Neuronal stem cell (in vitro differentiated cells): ENCODE measurements at regions not wholly inside any gene's neighbourhood (a gene's known extent, or its start where the extent isn't known, plus 50 kb on each side); places are given as distances from the start of the nearest gene placed in this dataset.
A peak's percentile ranks its signal among the peaks of the same experiment; 100 is the strongest.

Source experiments
- DNase-seq: peaks from one replicate; pipeline ENCODE4 v3.0.0-alpha.2; 2013; ENCODE audit warnings: low spot score
- H2AFZ ChIP-seq: one replicate; pipeline ENCODE4 v1.6.1; 2013; ENCODE audit warnings: mild to moderate bottlenecking, low read length, inconsistent platforms
- H2AK5ac ChIP-seq: 2 replicates; pipeline ENCODE4 v1.6.1; 2013; ENCODE audit warnings: low read depth, mild to moderate bottlenecking, inconsistent platforms, low read length, moderate library complexity, mixed read lengths
- H2BK120ac ChIP-seq: 2 replicates; pipeline ENCODE4 v1.6.1; 2013; ENCODE audit warnings: low read depth, mild to moderate bottlenecking, inconsistent platforms, low read length, moderate library complexity, mixed read lengths
- H2BK12ac ChIP-seq: one replicate; pipeline ENCODE4 v1.6.1; 2013; ENCODE audit warnings: low read length, inconsistent platforms
- H2BK15ac ChIP-seq: 2 replicates; pipeline ENCODE4 v1.6.1; 2013; ENCODE audit warnings: mild to moderate bottlenecking, low read length, inconsistent platforms, mixed read lengths
- H2BK5ac ChIP-seq: one replicate; pipeline ENCODE4 v1.6.1; 2013; ENCODE audit warnings: inconsistent platforms, mild to moderate bottlenecking, low read length, moderate library complexity
- H3K14ac ChIP-seq: one replicate; pipeline ENCODE4 v1.6.1; 2013; ENCODE audit warnings: low read length, inconsistent platforms
- H3K18ac ChIP-seq: 2 replicates; pipeline ENCODE4 v1.6.1; 2013; ENCODE audit warnings: low read length, inconsistent platforms
- H3K23ac ChIP-seq: 2 replicates; pipeline ENCODE4 v1.6.1; 2013; ENCODE audit warnings: low read depth, mild to moderate bottlenecking, mixed read lengths, low read length, inconsistent platforms; ENCODE audit not compliant: poor library complexity
- H3K27ac ChIP-seq: replicated peaks from 3 replicates; pipeline ENCODE4 v1.5.1; 2013; ENCODE audit warnings: low read length, inconsistent platforms
- H3K27me3 ChIP-seq, 3 experiments: 2 replicates each; pipeline ENCODE4 v1.6.1; 2013; ENCODE audit warnings: low read length in 3 of 3, mild to moderate bottlenecking in 2 of 3, inconsistent platforms in 1 of 3, low read depth in 1 of 3, mixed read lengths in 1 of 3, moderate library complexity in 1 of 3; ENCODE audit not compliant: control insufficient read depth in 3 of 3, insufficient read depth in 3 of 3
- H3K36me3 ChIP-seq, 2 donors: replicated peaks in 1 of 2; 2 replicates each; pipeline ENCODE4 v1.6.1; 2013; ENCODE audit warnings: low read length in 2 of 2; ENCODE audit not compliant: control insufficient read depth in 2 of 2, insufficient read depth in 2 of 2
- H3K4ac ChIP-seq: 2 replicates; pipeline ENCODE4 v1.6.1; 2013; ENCODE audit warnings: inconsistent platforms, mild to moderate bottlenecking, low read length, moderate library complexity
- H3K4me1 ChIP-seq, 2 donors: 1 replicate in 1 of 2; 2 replicates in 1 of 2; pipeline ENCODE4 v1.6.1; 2013; ENCODE audit warnings: low read length in 2 of 2, low read depth in 1 of 2; ENCODE audit not compliant: control insufficient read depth in 2 of 2, insufficient read depth in 1 of 2
- H3K4me2 ChIP-seq: one replicate; pipeline ENCODE4 v1.6.1; 2013; ENCODE audit warnings: mild to moderate bottlenecking, low read length, inconsistent platforms; ENCODE audit not compliant: insufficient read depth, poor library complexity, severe bottlenecking
- H3K4me3 ChIP-seq, 2 donors: 2 replicates each; pipeline ENCODE4 v1.5.1; 2013; ENCODE audit warnings: low read length in 2 of 2, mild to moderate bottlenecking in 2 of 2, inconsistent platforms in 1 of 2, moderate library complexity in 1 of 2
- H3K79me1 ChIP-seq: one replicate; pipeline ENCODE4 v1.6.1; 2013; ENCODE audit warnings: low read depth, mild to moderate bottlenecking, inconsistent platforms, low read length, moderate library complexity
- H3K9ac ChIP-seq: one replicate; pipeline ENCODE4 v1.6.1; 2013; ENCODE audit warnings: mild to moderate bottlenecking, low read depth, low read length, inconsistent platforms; ENCODE audit not compliant: poor library complexity
- H3K9me3 ChIP-seq, 2 donors: replicated peaks in 1 of 2; 2 replicates each; pipeline versions ENCODE3 to v1.6.1; 2013; ENCODE audit warnings: low read length in 2 of 2, mild to moderate bottlenecking in 2 of 2, inconsistent platforms in 1 of 2, low read depth in 1 of 2, mixed read lengths in 1 of 2, moderate library complexity in 1 of 2; ENCODE audit not compliant: control insufficient read depth in 2 of 2, insufficient read depth in 1 of 2
- H4K8ac ChIP-seq: one replicate; pipeline ENCODE4 v1.6.1; 2013; ENCODE audit warnings: low read depth, mild to moderate bottlenecking, inconsistent platforms, low read length, moderate library complexity
- H4K91ac ChIP-seq: one replicate; pipeline ENCODE4 v1.6.1; 2013; ENCODE audit warnings: low read length, low read depth, mild to moderate bottlenecking, inconsistent platforms; ENCODE audit not compliant: poor library complexity
- WGBS, 2 donors: extraction: QIAGEN DNeasy Blood & Tissue Kit; methylation state at CpG; one replicate each; pipeline ENCODE4 v1.1.7; 2013; ENCODE audit warnings: missing lambda C conversion rate in 2 of 2, mixed read lengths in 1 of 2; ENCODE audit not compliant: insufficient read length in 2 of 2, insufficient replicate concordance in 1 of 2; ENCODE audit errors: extremely low coverage in 2 of 2; 5-methylcytosine and 5-hydroxymethylcytosine counted together

DNA sequence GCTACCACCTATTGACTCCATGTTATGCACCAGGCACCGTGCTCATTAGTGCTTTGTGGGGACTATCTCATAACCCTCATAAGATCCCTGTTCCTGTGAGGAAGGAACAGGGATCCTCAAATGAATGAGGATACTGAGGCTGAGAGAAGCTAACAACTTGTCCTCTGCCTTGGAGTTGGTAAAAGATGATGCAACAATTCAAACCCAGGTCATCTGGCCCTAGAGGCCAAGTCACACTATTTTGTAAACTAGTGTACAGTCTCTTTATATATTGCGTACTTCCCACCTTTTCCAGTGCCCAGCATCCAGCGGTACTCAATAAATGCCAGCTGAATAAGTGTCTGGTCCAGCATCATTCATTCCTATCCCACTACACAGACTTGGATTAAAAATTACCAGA, 92.6 kb downstream of the RCN1 start:
- Histone ChIP-seq H3K18ac (no peak overlapping the region), H2BK5ac (no peak overlapping the region), H3K23ac (no peak overlapping the region), H3K4me2 (no peak overlapping the region), H3K4me3 (no peak overlapping the region), H2BK12ac (no peak overlapping the region), H3K4ac (no peak overlapping the region), H4K8ac (no peak overlapping the region), H3K14ac (no peak overlapping the region), H2AFZ (no peak overlapping the region), H2BK120ac (no peak overlapping the region), H3K27me3 (peaks cover 0 to 21% (median 0%) of the 10 kb centered on the region in 3 experiments), H3K4me1 (no peaks in the 10 kb centered on the region), H3K36me3 (no peaks in the 10 kb centered on the region), H3K9ac (no peak overlapping the region), H2BK15ac (no peak overlapping the region), H3K9me3 (no peaks in the 10 kb centered on the region), H3K27ac (no peak overlapping the region), H2AK5ac (no peak overlapping the region), H3K79me1 (no peaks in the 10 kb centered on the region), H4K91ac (no peak overlapping the region)
- no CpG with 5 or more reads among the region's 3 CpGs for WGBS, 2 donors
- no peak for DNase-seq

DNA sequence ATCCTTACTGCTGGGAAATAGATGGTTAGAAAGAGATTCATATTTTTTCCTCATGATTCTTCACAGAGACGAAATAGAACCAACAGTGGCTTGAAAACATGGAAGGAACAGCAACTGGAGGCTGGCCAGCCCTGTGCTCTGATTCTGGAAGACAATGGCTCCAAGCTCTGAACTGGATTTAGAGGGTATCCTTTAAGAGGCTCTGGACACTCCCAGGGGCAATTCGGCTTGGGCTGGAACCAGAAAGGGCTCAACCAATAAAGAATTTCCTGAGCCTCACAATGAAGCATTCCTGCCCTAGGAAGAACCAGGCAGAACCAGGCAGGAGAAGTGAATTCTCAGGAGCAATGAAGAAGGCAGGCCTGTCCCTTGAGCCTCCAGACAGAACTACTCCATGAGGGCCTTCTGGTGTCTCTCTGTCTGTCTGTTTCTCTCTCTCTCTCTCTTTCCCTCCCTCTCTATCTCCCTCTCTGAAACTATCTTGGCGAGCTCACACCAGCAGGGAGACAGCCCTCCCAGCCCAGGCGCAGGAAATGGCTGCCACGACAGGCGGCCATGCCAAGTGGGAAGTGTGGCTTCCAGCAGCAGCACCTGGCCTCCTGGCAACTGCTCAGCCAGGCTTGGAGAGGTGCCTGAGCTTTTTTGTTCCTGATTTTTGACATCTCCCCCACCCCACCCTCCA, 93.3 kb downstream of the RCN1 start:
- no peak overlapping the region for H3K14ac ChIP-seq
- no peak overlapping the region for H2BK5ac ChIP-seq
- no peak overlapping the region for H4K8ac ChIP-seq
- H3K4me2 ChIP-seq: no peak overlapping the region
- H4K91ac ChIP-seq: no peak overlapping the region
- H3K23ac ChIP-seq: no peak overlapping the region
- H2BK120ac ChIP-seq: no peak overlapping the region
- no peak overlapping the region for H3K4me3 ChIP-seq
- no peaks in the 10 kb centered on the region for H3K79me1 ChIP-seq
- no peak overlapping the region for H2BK15ac ChIP-seq
- no peak overlapping the region for H3K27ac ChIP-seq
- no peak overlapping the region for H2AK5ac ChIP-seq
- H2AFZ ChIP-seq: no peak overlapping the region
- H3K9ac ChIP-seq: no peak overlapping the region
- H3K18ac ChIP-seq: peak overlapping the region; percentile 83
- no peaks in the 10 kb centered on the region for H3K4me1 ChIP-seq
- H3K9me3 ChIP-seq: no peaks in the 10 kb centered on the region
- no peaks in the 10 kb centered on the region for H3K36me3 ChIP-seq
- WGBS, 2 donors: no CpG with 5 or more reads among the region's 6 CpGs
- H3K27me3 ChIP-seq: peaks cover 0 to 21% (median 0%) of the 10 kb centered on the region in 3 experiments
- no peak overlapping the region for H3K4ac ChIP-seq
- no peak for DNase-seq
- H2BK12ac ChIP-seq: no peak overlapping the region

GRCh38 chr11:32184723-32185376, 94.0 kb downstream of the RCN1 start:
- DNase-seq: no peak
- Histone ChIP-seq H2BK120ac (no peak overlapping the region), H2BK12ac (no peak overlapping the region), H3K4me3 (no peak overlapping the region), H3K27me3 (peaks cover 0 to 21% (median 0%) of the 10 kb centered on the region in 3 experiments), H4K91ac (no peak overlapping the region), H3K4ac (no peak overlapping the region), H4K8ac (no peak overlapping the region), H3K23ac (no peak overlapping the region), H2BK5ac (no peak overlapping the region), H3K14ac (no peak overlapping the region), H2AK5ac (no peak overlapping the region), H2BK15ac (no peak overlapping the region), H3K9me3 (no peaks in the 10 kb centered on the region), H3K27ac (no peak overlapping the region), H3K79me1 (no peaks in the 10 kb centered on the region), H3K4me1 (no peaks in the 10 kb centered on the region), H3K4me2 (no peak overlapping the region), H3K9ac (no peak overlapping the region), H3K18ac (no peak overlapping the region), H3K36me3 (no peaks in the 10 kb centered on the region), H2AFZ (no peak overlapping the region)
- WGBS, 2 donors: no CpG with 5 or more reads among the region's 10 CpGs

- WGBS, 2 donors: no CpG with 5 or more reads among the region's 2 CpGs
- H3K27me3 ChIP-seq: peaks cover 0 to 21% (median 0%) of the 10 kb centered on the region in 3 experiments
- no peak overlapping the region for H2AK5ac ChIP-seq
- no peak overlapping the region for H3K18ac ChIP-seq
- H2BK15ac ChIP-seq: no peak overlapping the region
- no peak overlapping the region for H2BK120ac ChIP-seq
- no peak overlapping the region for H3K9ac ChIP-seq
- no peak overlapping the region for H3K23ac ChIP-seq
- H3K14ac ChIP-seq: no peak overlapping the region
- no peak overlapping the region for H4K91ac ChIP-seq
- no peak overlapping the region for H2BK12ac ChIP-seq
- no peak overlapping the region for H4K8ac ChIP-seq
- no peak overlapping the region for H3K4ac ChIP-seq
- H3K4me2 ChIP-seq: no peak overlapping the region
- H3K9me3 ChIP-seq: no peaks in the 10 kb centered on the region
- no peak overlapping the region for H3K27ac ChIP-seq
- H3K4me1 ChIP-seq: no peaks in the 10 kb centered on the region
- H3K36me3 ChIP-seq: no peaks in the 10 kb centered on the region
- H3K4me3 ChIP-seq: no peak overlapping the region
- no peak overlapping the region for H2AFZ ChIP-seq
- DNase-seq: no peak
- no peaks in the 10 kb centered on the region for H3K79me1 ChIP-seq
- no peak overlapping the region for H2BK5ac ChIP-seq
Measured at GRCh38 chr11:32186118-32186517, 95.2 kb downstream of the RCN1 start.
